TTC549 (cell line): ENCODE measurements at regions not wholly inside any gene's neighbourhood (a gene's known extent, or its start where the extent isn't known, plus 50 kb on each side); places are given as distances from the start of the nearest gene placed in this dataset.

ENCODE experiments used
- FAIRE-seq: peaks from 2 replicates; lab custom pipeline; 2012; peaks lifted over from hg19 to GRCh38; lab: Jason Lieb, UNC

DNA sequence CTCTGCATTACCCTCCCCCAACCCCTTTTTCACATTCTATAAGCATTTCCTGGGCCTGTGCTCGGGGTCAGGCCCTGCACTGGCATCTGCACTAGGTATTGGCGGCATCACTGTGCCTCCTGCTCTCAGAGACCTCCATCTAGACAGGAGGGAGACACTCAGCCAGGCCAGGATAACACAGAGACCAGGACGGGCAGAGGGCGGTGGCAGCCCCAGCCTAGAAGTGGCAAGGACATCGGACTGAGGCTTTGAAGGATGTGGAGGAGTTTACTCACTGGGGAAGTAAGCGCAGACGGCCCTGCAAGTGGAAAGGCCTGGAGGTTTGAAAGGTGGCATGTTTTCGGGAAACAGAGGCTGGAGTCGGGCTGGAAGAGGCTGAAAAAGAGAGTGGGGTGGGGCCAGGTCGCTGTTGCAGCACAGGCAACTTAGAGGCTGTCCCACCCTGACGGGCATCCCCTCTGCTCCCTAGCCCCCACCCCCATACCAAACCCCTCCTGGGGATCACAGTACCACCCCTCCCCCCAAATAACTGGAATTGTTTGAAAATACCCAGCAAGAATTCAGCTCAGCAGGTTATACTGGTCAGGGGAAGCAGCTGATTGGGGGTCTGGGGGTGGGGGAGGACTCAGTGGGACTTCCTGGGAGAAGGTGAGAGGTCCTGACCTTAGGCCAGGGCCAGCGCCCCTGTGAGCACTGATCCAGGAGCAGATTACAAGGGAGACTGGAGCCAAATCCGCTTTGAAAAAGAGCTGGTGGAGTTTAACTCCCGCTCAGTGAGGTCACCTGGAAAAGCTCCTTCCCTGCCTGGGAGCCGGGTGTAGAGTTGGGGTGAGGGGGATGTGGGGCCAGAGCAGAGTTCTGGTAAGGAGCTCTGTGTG lies 121.8 kb upstream of the WNT4 start:
- FAIRE-seq: no peak

DNA sequence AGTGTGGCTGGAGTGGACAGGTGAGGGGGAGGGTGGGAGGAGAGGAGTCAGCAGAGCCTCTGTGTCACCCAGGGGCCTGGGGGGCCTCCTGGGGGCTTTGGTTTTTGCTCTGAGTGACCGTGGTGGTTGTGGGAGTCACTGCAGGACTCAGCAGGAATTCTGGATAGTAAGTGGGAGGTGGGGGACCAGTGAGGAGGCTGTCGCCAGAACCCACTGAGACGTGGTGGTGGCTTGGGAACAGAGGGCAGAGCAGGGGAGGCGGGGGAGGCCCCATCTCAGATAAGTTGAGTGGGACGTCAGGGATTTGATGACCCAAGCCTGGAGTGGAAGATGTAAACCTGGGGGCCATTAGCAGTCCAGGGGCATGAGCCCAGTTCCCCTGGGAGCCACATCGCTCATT lies 123.2 kb upstream of the WNT4 start:
- no peak for FAIRE-seq

DNA sequence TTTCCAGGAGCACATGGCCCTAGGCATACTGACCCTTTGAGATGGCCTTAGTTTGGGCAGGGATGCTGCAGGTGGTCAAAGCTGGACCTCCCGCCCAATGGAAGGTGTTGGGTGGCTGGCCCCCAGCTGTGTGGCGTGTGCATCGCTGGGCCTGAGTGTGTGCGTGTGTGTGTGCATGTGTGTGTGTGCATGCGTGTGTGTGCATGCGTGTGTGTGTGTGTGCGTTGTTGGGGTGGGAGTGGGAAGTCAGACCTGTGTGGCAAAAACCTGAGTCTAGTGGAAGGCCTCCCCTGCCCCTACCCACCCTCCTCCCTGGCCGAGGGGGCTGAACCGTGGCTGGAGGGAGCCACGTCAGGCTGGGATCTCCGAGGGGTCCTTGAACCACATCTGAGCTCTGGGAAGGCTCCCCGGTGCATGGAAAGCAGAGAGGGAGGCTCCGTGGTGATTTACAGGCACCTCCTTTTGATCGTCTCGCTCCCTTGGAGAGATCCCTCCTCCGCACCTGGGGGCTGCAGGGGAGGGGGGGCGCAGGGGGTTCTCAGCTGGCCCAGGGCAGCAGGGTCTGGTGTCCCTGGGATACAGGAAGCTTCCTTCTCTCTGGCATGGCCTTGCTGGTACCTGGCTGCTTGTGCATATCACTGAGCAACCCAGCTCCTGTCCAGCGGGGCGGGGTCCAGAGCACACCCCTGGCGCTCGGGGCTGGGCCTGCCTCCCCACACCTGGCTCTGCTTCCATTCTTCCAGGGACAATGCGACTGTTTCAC lies 124.7 kb upstream of the WNT4 start:
- FAIRE-seq: no peak

DNA sequence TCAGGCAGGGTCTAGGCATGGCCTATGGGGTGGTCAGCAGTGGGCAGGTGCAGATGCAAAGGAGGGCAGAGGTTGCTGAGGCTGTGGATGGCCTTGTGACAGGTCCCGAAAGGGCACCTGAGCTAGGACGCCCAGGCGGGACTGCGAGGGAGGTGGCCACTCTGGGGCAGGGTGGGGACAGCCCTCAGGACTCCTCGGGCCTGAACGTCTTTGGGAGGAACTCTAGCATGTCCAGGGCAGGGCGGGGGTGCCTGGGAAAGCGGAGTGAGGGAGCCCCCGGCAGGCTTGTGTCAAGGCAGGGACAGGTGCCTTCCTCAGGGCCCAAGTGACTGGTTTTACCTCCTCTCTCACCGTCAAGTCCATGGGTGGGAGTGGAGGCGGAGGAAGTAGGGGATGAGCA lies 125.4 kb upstream of the WNT4 start:
- FAIRE-seq: no peak

DNA sequence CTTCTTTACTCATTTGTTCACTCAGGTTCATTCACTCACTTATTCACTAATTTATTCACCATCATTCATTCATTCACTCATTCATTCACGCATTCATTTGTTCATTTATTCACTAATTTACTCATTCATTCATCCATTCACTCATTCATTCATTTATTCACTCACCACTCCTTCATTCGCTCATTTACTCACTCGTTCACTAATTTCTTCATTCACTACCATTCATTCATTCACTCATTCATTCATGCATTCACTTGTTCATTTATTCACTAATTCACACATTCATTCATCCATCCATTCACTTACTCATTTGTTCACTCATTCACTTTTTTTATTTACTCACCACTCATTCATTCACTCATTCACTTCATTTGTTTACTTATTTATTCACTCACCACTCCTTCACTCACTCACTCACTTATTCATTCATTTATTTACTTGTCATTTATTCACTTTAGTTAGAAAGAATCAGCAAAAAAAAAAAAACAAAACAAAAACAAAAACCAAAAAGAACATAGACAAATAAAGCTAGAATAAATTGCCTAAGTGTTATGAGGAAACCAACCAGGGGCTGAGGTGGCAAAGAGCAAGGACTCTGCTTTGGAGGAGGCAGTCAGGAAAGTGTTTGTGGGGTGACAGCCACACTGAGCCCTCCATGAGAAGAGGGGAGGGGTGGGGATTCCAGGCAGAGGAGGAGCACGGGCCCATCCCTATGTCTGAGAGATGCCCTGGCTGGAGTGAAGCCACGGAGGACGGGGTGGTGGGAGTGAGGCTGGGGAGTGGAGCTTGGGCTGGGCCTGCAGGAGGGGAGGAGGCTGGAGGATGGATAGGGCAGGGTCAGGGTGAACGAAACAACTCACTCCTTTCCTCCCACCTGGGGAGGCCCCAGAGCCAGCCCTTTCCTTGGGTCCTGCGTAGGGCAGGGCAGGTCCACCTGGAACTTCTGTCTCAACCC lies 129.2 kb upstream of the WNT4 start:
- FAIRE-seq: no peak

DNA sequence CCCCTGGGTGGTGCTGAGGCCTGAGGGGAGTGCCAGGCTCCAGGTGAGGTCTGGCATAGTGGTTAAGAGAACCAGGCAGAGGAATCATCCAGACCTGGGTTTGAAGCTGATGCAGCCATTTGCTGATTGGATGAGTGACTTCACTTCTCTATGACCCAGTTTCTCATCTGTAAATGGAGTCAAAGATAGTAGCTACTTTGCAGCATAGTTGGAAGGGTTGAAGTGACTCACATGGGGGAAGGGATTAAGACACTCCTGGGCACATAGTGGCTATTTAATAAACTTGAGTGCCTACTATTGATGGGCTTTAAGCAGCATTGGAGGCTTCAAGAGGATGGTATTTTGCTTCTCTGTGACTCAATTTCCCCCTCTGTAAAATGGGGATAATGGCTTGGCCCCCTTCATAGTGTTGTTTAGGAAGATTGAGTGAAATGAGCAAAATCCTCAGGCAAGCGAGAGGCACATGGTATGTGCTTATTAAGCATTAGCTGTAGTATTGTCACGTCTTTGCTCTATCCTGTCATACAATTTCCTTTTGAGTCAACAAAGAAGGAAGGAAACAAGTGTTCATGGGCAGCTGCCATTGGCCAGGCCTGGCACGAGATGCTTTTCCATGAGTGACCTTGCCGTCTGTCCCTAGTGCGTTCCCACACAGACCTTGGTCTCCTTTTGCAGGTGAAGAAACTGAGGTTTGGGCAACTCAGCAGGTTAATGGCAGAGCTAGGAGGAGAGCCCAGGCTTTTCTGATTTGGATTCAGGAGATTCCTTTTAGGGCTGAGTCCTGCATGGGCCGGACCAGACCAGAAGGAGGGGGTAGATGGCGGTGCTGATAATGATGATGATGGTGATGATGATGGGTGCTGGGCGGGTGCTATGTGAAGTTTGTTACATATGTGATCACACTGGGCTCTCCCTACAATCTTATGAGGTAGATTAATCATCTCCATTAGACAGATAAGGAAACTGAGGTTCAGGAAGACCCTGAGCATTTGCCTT lies 131.1 kb upstream of the WNT4 start:
- FAIRE-seq: no peak

DNA sequence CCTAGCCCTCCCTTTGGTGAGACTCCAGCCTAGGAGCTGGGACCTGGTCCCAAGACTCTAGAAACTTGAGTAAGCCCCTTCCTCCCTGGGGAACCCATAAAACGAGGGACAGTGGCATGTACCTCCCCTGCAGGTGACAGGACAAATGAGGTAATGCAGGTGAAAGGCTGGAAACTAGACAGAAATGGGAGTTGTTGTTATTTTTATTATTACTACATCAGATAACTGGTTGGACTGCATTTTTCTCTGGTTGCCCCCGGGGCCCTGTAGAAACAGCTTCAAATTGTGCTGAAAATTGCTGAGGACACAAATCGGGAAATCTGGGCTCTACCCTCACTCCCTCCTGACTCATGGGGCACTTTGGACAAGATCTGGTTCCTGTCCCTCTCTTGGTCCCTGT lies 132.3 kb upstream of the WNT4 start:
- FAIRE-seq: no peak

DNA sequence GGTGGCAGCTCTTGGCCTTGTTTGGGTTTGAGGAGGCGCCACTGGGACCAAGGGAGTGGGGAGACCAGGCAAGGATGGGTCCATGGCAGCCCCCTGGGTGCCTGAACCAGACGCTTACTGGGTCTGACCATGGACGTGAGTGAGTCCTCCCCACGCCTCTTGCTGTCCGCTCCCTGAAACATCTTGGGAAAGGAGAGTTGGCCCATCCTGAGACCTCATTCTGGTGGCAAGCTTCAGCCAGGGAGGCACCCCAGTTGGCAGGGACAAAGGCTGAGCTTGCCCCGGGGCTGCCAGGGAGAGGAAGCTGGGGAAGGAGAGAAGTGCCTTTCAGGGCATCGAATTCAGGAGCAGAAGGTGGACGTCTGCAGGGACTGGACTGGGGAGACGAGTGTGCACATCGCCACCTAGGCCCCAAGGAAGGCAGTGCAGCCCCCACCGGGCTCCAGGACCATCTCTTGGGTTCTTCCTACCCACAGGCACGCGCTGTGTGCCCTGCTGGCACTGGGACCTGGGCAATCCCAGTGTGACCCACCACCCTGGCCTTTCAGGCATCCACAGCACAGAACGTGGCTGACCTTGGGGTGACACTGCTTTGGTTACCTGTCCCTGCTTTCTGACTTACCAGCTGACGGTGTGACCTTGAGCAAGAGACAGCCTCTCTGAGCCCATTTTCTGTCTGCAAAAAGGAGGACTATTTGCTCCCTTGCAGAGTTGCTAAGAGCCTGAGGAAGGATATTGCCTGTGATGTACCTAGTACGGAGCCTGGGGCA lies 132.9 kb upstream of the WNT4 start:
- FAIRE-seq: no peak

DNA sequence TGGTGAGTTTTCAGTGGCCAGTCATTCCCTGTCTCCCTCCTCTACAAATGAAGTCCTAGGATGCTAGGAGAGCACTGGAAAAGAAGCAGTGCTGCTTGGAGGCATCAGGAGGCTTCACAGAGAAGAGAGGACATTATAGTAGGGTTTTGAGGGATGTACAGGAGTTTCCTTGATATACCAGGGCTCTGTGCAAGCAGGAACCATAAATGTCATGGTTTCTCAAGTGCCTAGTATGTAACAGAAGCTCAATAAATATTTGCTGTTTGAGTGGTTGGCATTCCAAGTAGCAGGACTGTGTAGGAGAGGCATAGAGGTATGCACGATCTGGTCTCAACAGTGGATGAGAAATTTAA lies 133.5 kb upstream of the WNT4 start:
- FAIRE-seq: no peak

DNA sequence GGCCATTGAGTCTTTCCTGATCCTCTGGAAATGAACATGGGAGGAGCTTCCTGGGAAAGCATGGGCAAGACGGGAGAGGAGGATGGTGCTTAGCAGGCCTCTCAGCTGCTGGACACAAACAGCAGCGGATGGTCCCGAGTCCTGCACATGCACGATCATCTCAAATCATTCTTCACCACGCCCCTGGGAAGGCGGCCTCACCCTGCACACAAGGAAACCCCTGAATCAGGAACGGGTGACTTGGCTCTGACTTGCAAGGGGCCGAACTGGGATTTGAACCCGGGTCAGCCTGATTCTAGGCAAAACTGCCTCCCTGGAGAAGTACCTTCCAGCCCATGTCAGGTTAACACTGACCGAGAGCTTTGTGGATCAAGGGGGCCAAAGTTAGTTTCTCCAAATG lies 134.8 kb upstream of the WNT4 start:
- no peak for FAIRE-seq

DNA sequence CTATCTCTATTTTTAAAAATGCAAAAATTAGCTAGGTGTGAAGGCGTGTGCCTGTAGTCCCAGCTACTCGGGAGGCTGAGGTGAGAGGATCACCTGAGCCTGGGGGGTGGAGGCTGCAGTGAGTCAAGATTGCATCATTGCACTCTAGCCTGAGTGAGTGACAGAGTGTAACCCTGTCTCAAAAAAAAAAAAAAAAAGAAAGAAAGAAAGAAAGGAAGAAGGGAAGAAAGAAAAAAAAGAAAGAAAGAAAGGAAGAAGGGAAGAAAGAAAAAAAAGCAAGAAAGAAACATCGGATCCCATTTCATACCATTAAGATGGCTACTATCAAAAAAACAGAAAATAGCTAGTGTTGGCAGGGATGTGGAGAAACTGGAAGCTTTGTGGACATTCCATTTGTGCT lies 136.8 kb upstream of the WNT4 start:
- no peak for FAIRE-seq

DNA sequence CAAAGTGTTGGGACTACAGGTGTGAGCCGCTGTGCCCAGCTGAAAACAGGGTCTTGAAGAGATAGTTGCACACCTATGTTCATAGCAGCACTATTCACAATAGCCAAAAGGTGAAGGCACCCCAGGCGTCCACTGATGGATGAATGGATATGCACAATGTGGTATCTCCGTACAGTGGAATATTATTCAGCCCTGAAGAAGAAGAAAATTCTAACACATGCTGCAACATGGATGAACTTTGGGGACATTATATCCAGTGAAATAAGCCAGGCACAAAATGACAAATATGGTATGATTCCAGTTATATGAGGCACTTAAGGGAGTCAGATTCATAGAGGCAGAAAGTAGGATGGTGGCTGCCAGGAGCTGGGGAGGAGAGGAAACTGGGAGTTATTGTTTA lies 137.6 kb upstream of the WNT4 start:
- no peak for FAIRE-seq

DNA sequence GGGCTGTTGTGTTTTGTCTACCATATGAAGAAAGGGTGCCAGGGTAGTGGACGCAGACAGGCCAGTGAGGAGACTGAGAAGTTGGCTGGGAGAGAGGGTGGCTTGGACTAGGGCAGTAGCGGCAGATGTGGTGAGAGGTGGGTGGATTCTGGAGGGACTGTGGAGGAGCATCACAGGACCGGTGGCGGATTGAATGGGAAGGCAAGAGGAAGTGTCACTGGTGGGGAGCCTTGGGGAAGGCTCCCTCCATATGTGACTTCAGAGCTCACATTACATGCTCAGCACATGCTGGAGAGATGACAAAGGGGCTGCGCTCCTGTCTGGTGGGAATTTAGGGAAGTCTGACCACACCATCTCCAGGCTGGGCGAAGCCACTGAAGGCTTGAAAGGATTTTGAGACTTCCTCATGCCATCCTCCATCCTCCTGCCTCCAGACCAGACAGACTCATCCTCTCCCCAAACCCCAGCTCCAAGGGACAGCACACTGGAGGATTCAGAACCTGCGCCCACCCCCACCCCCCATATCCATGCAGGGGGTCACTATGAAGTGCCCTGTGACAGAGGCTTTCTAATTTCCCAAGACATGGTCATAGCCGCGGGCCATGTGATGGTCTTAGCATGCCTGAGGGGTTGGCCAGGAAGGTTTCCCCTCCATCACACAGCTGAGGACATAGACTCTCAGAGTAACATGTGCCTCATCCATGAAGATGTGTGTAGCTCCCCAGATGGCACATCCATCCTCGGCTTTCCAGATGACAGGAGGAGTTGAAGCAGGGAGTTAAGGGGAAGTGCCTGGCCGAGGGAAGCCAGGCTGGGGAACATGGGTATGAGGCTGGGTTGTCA lies 138.8 kb upstream of the WNT4 start:
- FAIRE-seq: no peak

DNA sequence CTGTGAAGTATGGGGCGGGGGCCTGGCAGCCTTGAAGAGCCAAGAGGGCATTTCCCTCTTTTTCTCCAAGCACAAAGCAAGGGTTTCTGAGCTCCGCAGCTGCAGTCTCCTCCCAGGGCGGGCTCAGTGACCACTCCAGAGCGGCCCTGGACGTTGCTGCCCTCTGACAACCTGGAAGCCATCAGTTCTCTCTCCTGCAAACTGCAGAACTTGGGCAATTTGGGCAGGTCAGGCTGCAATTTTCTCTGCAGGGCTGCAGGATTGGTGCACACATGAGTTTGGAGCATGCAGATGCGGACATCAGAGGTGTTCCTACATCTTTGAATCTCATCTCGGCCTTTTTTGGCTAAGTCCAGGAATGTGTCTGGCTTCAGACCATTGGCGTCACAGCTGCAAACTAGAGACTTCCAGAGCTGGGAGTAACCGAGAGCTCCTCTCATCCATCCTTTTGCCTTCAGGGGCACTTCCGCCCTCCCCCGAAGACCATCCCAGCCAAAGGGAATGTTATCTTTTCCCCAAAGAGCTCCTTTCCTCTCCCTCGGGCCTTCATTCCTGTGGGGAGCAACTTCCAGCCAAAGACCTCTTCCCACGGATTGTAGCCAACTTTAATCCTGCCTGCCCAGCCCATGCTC lies 139.6 kb upstream of the WNT4 start:
- no peak for FAIRE-seq

DNA sequence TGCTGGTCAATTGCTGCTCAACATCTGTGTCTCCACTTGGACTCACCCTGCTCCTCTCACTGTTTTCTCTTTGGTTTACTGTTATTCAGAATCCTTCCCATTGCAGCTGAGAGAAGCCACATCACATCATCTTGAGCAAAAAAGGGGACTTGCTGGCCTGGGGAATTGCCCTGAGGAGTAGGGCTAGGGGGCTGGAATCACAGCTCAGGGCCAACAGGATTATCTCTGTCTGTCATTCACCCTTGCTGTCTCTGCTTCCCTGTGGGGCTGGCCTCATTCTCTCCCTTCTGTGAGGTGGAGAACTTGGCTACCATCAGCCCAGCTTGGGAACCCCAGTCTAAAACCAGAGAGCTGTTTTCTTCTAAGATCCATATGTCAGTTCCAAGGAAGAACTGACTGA lies 140.7 kb upstream of the WNT4 start:
- FAIRE-seq: no peak

DNA sequence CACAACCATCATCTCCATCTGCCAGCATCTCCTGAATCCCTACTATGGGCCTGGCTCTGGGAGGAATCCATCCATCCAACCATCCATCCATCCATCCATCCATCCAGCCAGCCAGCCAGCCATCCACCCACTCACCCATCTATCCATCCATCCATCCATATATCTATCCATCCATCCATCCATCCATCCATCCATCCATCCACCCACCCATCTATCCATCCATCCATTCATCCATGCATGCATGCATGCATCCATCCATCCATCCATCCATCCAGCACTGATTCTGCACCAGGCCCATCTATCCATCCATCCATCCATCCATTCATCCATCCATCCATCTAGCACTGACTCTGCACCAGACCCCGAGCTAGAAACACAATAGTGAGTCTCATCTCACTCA lies 141.3 kb upstream of the WNT4 start:
- no peak for FAIRE-seq

DNA sequence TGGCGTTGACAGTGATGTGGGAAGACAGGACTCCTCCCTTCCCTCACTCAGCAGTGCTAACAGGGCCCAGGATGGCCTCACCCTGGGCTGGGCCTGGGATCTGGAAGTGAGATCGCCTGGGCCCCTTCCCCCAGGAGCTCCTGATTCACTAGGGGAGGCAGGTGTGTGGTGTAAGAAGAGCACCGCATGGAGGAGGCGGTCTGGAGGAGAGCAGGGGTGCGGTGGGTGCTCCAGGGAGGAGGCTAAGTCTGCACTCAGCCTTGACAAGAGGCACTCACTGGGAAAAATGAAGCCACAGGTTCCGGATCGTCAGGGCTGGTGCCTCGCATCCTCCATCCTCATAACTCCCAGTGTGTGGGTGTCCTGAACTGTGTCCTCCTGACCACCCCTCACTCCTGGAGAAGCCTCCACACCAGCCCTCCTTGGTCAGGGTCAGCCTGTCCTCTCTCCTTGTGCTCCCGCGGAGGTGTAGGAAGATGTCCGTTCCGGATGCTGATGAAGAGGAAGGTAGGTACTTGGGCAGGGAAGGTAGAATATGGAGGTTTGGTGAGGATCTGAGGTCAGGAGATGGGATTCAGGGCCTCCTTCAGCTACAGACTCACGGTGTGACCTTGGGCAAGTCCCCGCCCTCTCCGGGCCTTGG lies 142.1 kb upstream of the WNT4 start:
- no peak for FAIRE-seq

DNA sequence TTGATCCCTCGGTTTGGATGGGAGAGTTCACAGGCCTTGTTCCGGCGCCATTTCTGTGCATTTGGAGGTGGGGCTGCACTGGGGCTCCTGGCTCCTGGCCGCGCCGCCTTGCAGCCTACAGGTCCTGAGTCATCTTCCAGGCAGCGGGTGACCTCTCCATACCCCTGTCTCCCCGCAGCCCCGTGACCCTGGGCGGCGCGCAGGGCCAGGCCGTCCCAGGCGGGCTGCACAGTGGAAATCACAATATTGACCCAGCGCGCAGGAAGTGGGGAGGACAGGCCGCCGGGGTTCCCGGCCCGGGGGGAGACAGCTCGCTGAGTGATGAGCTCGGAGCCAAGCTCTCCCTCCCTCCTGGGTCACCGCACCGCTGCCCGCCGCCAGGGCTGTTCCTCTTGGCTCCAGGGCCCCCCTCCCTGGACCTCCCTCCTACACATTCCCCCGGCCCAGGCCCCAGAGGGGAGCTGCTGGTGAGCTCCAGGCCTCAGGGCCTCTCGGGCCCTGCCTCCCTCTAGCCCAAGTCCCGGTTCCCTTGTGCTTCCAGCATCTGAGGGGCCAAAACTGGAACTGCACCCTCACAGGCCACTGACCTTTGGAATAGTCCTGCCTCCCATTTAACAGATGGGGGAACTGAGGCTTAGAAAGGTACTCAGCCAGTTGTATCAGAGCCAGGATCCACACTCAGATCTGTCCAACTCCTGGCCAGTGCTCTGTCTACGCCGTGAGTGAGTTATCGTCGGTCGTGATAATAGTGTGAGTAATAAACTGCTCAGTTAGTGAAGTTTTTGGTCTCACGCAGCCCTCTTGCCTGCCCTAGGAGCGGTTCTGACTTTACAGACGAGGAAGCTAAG lies 142.9 kb upstream of the WNT4 start:
- FAIRE-seq: no peak
